H1 (cell line): ENCODE measurements at regions not wholly inside any gene's neighbourhood (a gene's known extent, or its start where the extent isn't known, plus 50 kb on each side); places are given as distances from the start of the nearest gene placed in this dataset.

Experiments used
- BACH1 ChIP-seq: IDR thresholded peaks from 2 replicates; pipeline ENCODE4 v1.6.1; 2012; ENCODE audit warnings: low read length, improper control_type of control experiment
- CBX8 ChIP-seq: fragments of 300-800, 300-1000 bp; sonication (generic); IDR thresholded peaks from 2 replicates; pipeline ENCODE4 v1.7.1; 2016; ENCODE audit warnings: low read depth, low read length, borderline replicate concordance
- CTBP2 ChIP-seq: IDR thresholded peaks from 2 replicates; pipeline ENCODE4 v1.7.0; 2011; ENCODE audit warnings: borderline replicate concordance, mild to moderate bottlenecking, moderate library complexity, mixed read lengths, low read length; ENCODE audit not compliant: insufficient read depth, insufficient read length
- GABPA ChIP-seq: IDR thresholded peaks from 2 replicates; pipeline ENCODE4 v1.6.1; 2011; ENCODE audit warnings: mild to moderate bottlenecking, low read length, moderate library complexity, borderline replicate concordance; ENCODE audit not compliant: insufficient read depth
- HDAC6 ChIP-seq: IDR thresholded peaks from one replicate; pipeline ENCODE4 v1.7.1; 2012; ENCODE audit warnings: low read depth, mild to moderate bottlenecking, inconsistent platforms, low read length, moderate library complexity
- SIRT6 ChIP-seq: IDR thresholded peaks from one replicate; pipeline ENCODE4 v1.7.1; 2012; ENCODE audit warnings: low read length, inconsistent platforms
- SRF ChIP-seq: IDR thresholded peaks from 2 replicates; pipeline ENCODE4 v1.6.1; 2011; ENCODE audit warnings: mild to moderate bottlenecking, low read depth, low read length, moderate library complexity
- TAF1 ChIP-seq: IDR thresholded peaks from 2 replicates; pipeline ENCODE4 v1.6.1; 2011; ENCODE audit warnings: mild to moderate bottlenecking, low read depth, low read length
- TAF7 ChIP-seq: optimal IDR thresholded peaks from 2 replicates; pipeline ENCODE3; 2011; ENCODE audit warnings: low read depth, mild to moderate bottlenecking, inconsistent platforms, low read length, moderate library complexity, borderline replicate concordance

DNA sequence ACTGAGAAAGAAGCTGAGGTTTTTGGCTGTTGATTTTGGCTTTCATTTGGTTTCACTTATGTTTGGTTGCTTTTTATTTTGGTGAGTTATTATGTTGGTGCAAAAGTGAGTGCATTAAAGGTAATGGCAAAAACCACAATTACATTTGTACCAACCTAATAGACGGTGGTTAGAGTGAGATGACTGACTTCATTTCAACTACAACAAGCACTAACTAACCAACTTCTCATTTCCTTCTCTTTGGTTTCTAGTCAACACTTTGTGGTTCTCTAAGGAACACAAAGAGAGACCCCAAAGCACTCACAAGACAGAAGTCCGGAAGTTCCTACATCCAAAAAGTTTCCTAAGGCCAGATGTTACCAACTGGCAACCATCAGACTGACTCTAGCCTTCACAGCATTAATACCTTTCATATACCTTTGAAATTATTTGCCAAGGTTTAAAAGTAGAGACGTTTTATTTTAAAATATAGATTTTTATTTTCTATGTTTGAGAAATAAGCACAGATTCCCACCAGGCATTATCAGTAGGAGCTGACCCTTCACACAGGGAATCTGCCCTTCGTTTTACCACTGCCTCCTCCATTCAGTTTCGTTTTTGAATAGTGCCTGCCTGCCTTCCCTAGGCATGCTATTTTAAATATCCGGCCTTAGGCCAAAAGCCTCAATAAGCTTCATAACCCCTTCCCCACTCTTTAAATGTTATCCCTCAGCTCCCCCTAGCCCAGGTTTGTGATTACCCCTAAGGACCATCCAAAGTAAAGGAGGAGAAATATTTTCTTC is 301.1 kb upstream of the PTGER4 start (continued):
- TF ChIP-seq CTBP2 (no peak), SIRT6 (no peak), TAF1 (no peak), SRF (no peak), BACH1 (no peak), CBX8 (no peak), TAF7 (no peak), HDAC6 (no peak), GABPA (no peak)
